A549 (cell line): ENCODE measurements at regions not wholly inside any gene's neighbourhood (a gene's known extent, or its start where the extent isn't known, plus 50 kb on each side); places are given as distances from the start of the nearest gene placed in this dataset.
A peak's percentile ranks its signal among the peaks of the same experiment; 100 is the strongest.

Experiments
- ATAC-seq, 2 experiments: fragments of 200-7000 bp in 1 of 2; fragments of >200 bp in 1 of 2; cut with Nextera tagmentation in 1 of 2; cut with Tn5 transposase in 1 of 2; 3 replicates each; pipeline versions ENCODE4 v1.8.0 to v1.9.1; 2018 to 2020; ENCODE audit warnings: mild to moderate bottlenecking in 1 of 2, moderate library complexity in 1 of 2
- CTCF ChIA-PET: fragments of 300-600 bp; sonication (Branson Sonifier 250); formaldehyde crosslinking; extraction: SDS; loops from one replicate; lab custom pipeline; 2021; ENCODE audit warnings: antibody characterized with exemption, inconsistent platforms; lab: Yijun Ruan, JAX
- POLR2A ChIA-PET: fragments of 350-600 bp; formaldehyde crosslinking; extraction: SDS; loops from one replicate; lab custom pipeline; 2021; ENCODE audit warnings: antibody characterized with exemption, inconsistent platforms; lab: Yijun Ruan, JAX
- DNase-seq, 2 experiments: peaks; one replicate each; pipeline versions ENCODE4 v3.0.0 to v3.0.0-alpha.2; 2011 to 2016; ENCODE audit warnings: low read depth in 1 of 2, low spot score in 1 of 2
- FAIRE-seq: peaks from 2 replicates; lab custom pipeline; 2011; peaks lifted over from hg19 to GRCh38; lab: Jason Lieb, UNC
- H3K27ac ChIP-seq, 2 experiments: fragments of >200 bp; sonication (Bioruptor Twin); formaldehyde crosslinking; 3 replicates each; pipeline ENCODE4 v1.5.1; 2016 to 2017
- H3K4me1 ChIP-seq: fragments of >200 bp; sonication (Bioruptor Twin); formaldehyde crosslinking; 3 replicates; pipeline ENCODE4 v1.6.1; 2016
- H3K4me2 ChIP-seq: fragments of >200 bp; sonication (Bioruptor Twin); formaldehyde crosslinking; 3 replicates; pipeline ENCODE4 v1.6.1; 2016
- H3K4me3 ChIP-seq: fragments of >200 bp; sonication (Bioruptor Twin); formaldehyde crosslinking; 3 replicates; pipeline ENCODE4 v1.5.1; 2016
- H3K9me3 ChIP-seq: fragments of >200 bp; sonication (Bioruptor Twin); formaldehyde crosslinking; 3 replicates; pipeline ENCODE4 v1.6.1; 2016
- BCL3 ChIP-seq: fragments of >200 bp; sonication (Bioruptor Twin); formaldehyde crosslinking; IDR thresholded peaks from 3 replicates; pipeline ENCODE4 v1.6.1; 2016
- BHLHE40 ChIP-seq: IDR thresholded peaks from 2 replicates; pipeline ENCODE4 v1.6.1; 2012; ENCODE audit warnings: low read depth, low read length, inconsistent platforms
- GATA3 ChIP-seq: IDR thresholded peaks from 2 replicates; pipeline ENCODE4 v1.6.1; 2012; ENCODE audit warnings: borderline replicate concordance
- HEYL ChIP-seq: fragments of 250-450 bp; sonication (Bioruptor Pico); IDR thresholded peaks from 2 replicates; pipeline ENCODE4 v1.8.0; 2021; ENCODE audit warnings: mild to moderate bottlenecking, moderate library complexity
- HOXA7 ChIP-seq: fragments of 250-450 bp; sonication (Bioruptor Pico); IDR thresholded peaks from 2 replicates; pipeline ENCODE4 v1.5.0; 2020; ENCODE audit warnings: mild to moderate bottlenecking, moderate library complexity
- MAFK ChIP-seq: fragments of 450-650 bp; IDR thresholded peaks from 2 replicates; pipeline ENCODE4 v1.6.1; 2014; ENCODE audit not compliant: partially characterized antibody
- PBX3 ChIP-seq: IDR thresholded peaks from 2 replicates; pipeline ENCODE4 v1.6.1; 2012
- POLR2AphosphoS2 ChIP-seq: conservative IDR thresholded peaks from 2 replicates; pipeline ENCODE4 v1.6.1; 2012; ENCODE audit warnings: low read length, improper control_type of control experiment, inconsistent platforms
- RAD21 ChIP-seq, 2 experiments: fragments of >200 bp in 1 of 2; sonication (Bioruptor Twin) in 1 of 2; formaldehyde crosslinking in 1 of 2; IDR thresholded peaks in 1 of 2; conservative IDR thresholded peaks in 1 of 2; 2 replicates in 1 of 2; 3 replicates in 1 of 2; pipeline ENCODE4 v1.6.1; 2012 to 2018; ENCODE audit warnings: inconsistent platforms in 1 of 2
- REST ChIP-seq: fragments of 200-600 bp; sonication (generic); IDR thresholded peaks from 2 replicates; pipeline ENCODE4 v1.6.1; 2016; ENCODE audit warnings: antibody characterized with exemption, mild to moderate bottlenecking, moderate library complexity
- SREBF2 ChIP-seq: fragments of 450-650 bp; IDR thresholded peaks from 2 replicates; pipeline ENCODE4 v1.6.1; 2014; ENCODE audit warnings: mild to moderate bottlenecking, moderate library complexity
- TFCP2L1 ChIP-seq: fragments of 250-450 bp; sonication (Bioruptor Pico); IDR thresholded peaks from 2 replicates; pipeline ENCODE4 v1.5.0; 2021; ENCODE audit warnings: mild to moderate bottlenecking
- ZNF302 ChIP-seq: fragments of 250-450 bp; sonication (Bioruptor Pico); IDR thresholded peaks from 2 replicates; pipeline ENCODE4 v1.9.0; 2021; ENCODE audit warnings: inconsistent platforms, mild to moderate bottlenecking, moderate library complexity
- ZSCAN20 ChIP-seq: fragments of 250-450 bp; sonication (Bioruptor Pico); IDR thresholded peaks from 2 replicates; pipeline ENCODE4 v1.8.0; 2022; ENCODE audit warnings: mild to moderate bottlenecking, moderate library complexity
- WGBS: methylation state at CpG from one replicate; pipeline ENCODE4 v1.1.6; 2017; ENCODE audit errors: missing lambda C conversion rate; 5-methylcytosine and 5-hydroxymethylcytosine counted together
- TF ChIP-seq, protein P1 (sequence below): fragments of >200 bp; sonication (Bioruptor Twin); formaldehyde crosslinking; IDR thresholded peaks from 3 replicates; pipeline ENCODE4 v1.5.1; 2016

DNA sequence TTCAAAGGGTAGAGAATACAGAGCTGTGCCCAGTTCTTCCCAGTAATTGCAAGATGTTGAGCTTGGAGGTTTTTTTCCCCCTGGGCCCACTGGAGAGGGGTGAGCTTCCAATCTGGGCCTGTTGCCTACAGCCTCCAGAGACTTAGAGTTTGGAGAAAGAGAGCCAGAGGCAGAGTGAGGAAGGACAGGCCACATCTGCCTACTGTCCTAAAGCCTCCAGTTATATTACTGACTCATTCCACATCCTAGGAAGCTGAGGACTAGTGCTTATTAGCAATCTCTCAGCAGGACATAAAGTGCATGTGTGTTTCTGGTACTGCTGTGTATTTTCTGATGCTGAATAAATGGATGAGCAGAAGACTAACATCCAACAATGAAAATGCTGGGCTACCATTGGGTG, 181.0 kb upstream of the MAMLD1 start:
- DNase-seq (no peak), FAIRE-seq (no peak)

GRCh38 chrX:150184491-150184890, 178.6 kb upstream of the MAMLD1 start:
- FAIRE-seq (peak; percentile 68), ATAC-seq (peak in 1 of 2 experiments; percentile 71; a peak in 2 of 6 replicates), DNase-seq (peak in 1 of 2 experiments; percentile 39)
- WGBS, result 0% methylated on average over 3 of the region's 3 CpGs
- H3K4me1 ChIP-seq, result peaks cover 11% of the 10 kb centered on the region; the same call in 1 of the 3 replicates
- CTCF ChIA-PET, result no interaction called here
- POLR2A ChIA-PET, result interaction anchor here (1.2 kb wide), 1 partner anchor 179 kb away, joined by 3 read pairs; the partner anchor contains the start of gene MAMLD1
- H3K4me3 ChIP-seq, result no peak overlapping the region
- no peak overlapping the region for H3K27ac ChIP-seq
- peak overlapping the region; percentile 59 for H3K4me2 ChIP-seq
- no peaks in the 10 kb centered on the region for H3K9me3 ChIP-seq
- no peak for TF ChIP-seq BCL3
- TF ChIP-seq GATA3, result no peak; the same call in 1 of the 2 replicates
- no peak for TF ChIP-seq HEYL
- TF ChIP-seq ZSCAN20, result no peak
- no peak for TF ChIP-seq TFCP2L1 (CRISPR knock-in tag)
- TF ChIP-seq REST, result no peak
- no peak for TF ChIP-seq MAFK

More for the DNA sequence above, 181.0 kb upstream of the MAMLD1 start:
- ATAC-seq, result no peak
- POLR2A ChIA-PET, result no interaction called here
- no peak overlapping the region for H3K4me3 ChIP-seq
- peaks cover 11% of the 10 kb centered on the region; the same call in 1 of the 3 replicates for H3K4me1 ChIP-seq
- CTCF ChIA-PET, result interaction anchor here (1.3 to 1.7 kb wide), 3 partner anchors 8 to 36 kb away, joined by 3 to 4 read pairs (median 3); no protein-coding TSS in a partner anchor
- 0 out of 3 replicates have a peak, but pooled peaks cover 5% of the 10 kb centered on the region for H3K9me3 ChIP-seq
- no peak overlapping the region for H3K27ac ChIP-seq
- no peak overlapping the region for H3K4me2 ChIP-seq
- TF ChIP-seq PBX3 (no peak), BCL3 (no peak), BHLHE40 (no peak), RAD21 (conservative IDR thresholded peaks at IDR 0.05 in 1 of 2, IDR thresholded peaks at IDR 0.05 in 1 of 2) (no peak), HOXA7 (CRISPR knock-in tag) (no peak), REST (no peak), POLR2AphosphoS2 (no peak), SREBF2 (no peak), TFCP2L1 (CRISPR knock-in tag) (no peak), ZNF302 (no peak)
- TF ChIP-seq, protein P1, sequence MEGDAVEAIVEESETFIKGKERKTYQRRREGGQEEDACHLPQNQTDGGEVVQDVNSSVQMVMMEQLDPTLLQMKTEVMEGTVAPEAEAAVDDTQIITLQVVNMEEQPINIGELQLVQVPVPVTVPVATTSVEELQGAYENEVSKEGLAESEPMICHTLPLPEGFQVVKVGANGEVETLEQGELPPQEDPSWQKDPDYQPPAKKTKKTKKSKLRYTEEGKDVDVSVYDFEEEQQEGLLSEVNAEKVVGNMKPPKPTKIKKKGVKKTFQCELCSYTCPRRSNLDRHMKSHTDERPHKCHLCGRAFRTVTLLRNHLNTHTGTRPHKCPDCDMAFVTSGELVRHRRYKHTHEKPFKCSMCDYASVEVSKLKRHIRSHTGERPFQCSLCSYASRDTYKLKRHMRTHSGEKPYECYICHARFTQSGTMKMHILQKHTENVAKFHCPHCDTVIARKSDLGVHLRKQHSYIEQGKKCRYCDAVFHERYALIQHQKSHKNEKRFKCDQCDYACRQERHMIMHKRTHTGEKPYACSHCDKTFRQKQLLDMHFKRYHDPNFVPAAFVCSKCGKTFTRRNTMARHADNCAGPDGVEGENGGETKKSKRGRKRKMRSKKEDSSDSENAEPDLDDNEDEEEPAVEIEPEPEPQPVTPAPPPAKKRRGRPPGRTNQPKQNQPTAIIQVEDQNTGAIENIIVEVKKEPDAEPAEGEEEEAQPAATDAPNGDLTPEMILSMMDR, result no peak
- TF ChIP-seq, all 56 proteins: peak for 0
